SK-N-SH (cell line): ENCODE measurements at regions not wholly inside any gene's neighbourhood (a gene's known extent, or its start where the extent isn't known, plus 50 kb on each side); places are given as distances from the start of the nearest gene placed in this dataset.

Experiments used
- CTCF ChIA-PET: fragments of 300-600, 350-600 bp; formaldehyde crosslinking; extraction: SDS; loops from one replicate; lab custom pipeline; 2021; lab: Yijun Ruan, JAX
- POLR2A ChIA-PET: fragments of 350-600 bp; sonication (Branson Sonifier 250); formaldehyde crosslinking; extraction: SDS; loops from one replicate; lab custom pipeline; 2020; ENCODE audit warnings: antibody characterized with exemption, inconsistent platforms; lab: Yijun Ruan, JAX
- DNase-seq: peaks from one replicate; pipeline ENCODE4 v3.0.0; 2012
- H2AFZ ChIP-seq: fragments of 200-600 bp; sonication (generic); 2 replicates; pipeline ENCODE4 v1.8.1; 2016; ENCODE audit warnings: antibody characterized with exemption, mild to moderate bottlenecking, low read depth
- H3F3A ChIP-seq: fragments of 200-600 bp; sonication (generic); replicated peaks from 2 replicates; pipeline ENCODE3; 2016; ENCODE audit warnings: antibody characterized with exemption, mild to moderate bottlenecking; ENCODE audit not compliant: insufficient read depth
- H3K27ac ChIP-seq, 2 experiments: fragments of 200-500 bp in 1 of 2; fragments of 200-600 bp in 1 of 2; sonication (Bioruptor generic) in 1 of 2; sonication (generic), shearing (Covaris generic) in 1 of 2; 2 replicates each; pipeline versions ENCODE4 v1.5.1 to v1.6.1; 2014 to 2016; ENCODE audit warnings: low read depth in 2 of 2, inconsistent platforms in 1 of 2, low read length in 1 of 2, mild to moderate bottlenecking in 1 of 2, mixed read lengths in 1 of 2
- H3K27me3 ChIP-seq: fragments of 200-600 bp; sonication (generic), shearing (Covaris generic); 2 replicates; pipeline ENCODE4 v1.6.1; 2016; ENCODE audit warnings: mixed run types; ENCODE audit not compliant: insufficient read depth
- H3K36me3 ChIP-seq, 2 experiments: fragments of 200-500 bp in 1 of 2; fragments of 200-600 bp in 1 of 2; sonication (Bioruptor generic) in 1 of 2; sonication (generic) in 1 of 2; replicated peaks in 1 of 2; 2 replicates each; pipeline versions ENCODE3 to v1.5.1; 2014 to 2016; ENCODE audit warnings: low read length in 1 of 2, mild to moderate bottlenecking in 1 of 2; ENCODE audit not compliant: insufficient read depth in 2 of 2, control insufficient read depth in 1 of 2
- H3K4me1 ChIP-seq, 2 experiments: fragments of 200-500 bp in 1 of 2; fragments of 200-600 bp in 1 of 2; sonication (Bioruptor generic) in 1 of 2; sonication (generic), shearing (Covaris generic) in 1 of 2; 2 replicates each; pipeline versions ENCODE4 v1.5.1 to v1.6.1; 2014 to 2016; ENCODE audit warnings: low read depth in 1 of 2, low read length in 1 of 2, mixed run types in 1 of 2; ENCODE audit not compliant: insufficient read depth in 2 of 2, control insufficient read depth in 1 of 2
- H3K4me2 ChIP-seq: fragments of 200-600 bp; sonication (generic), shearing (Covaris generic); 2 replicates; pipeline ENCODE4 v1.6.1; 2017; ENCODE audit warnings: mixed run types
- H3K4me3 ChIP-seq, 2 experiments: fragments of 200-500 bp in 1 of 2; fragments of 200-600 bp in 1 of 2; sonication (Bioruptor generic) in 1 of 2; sonication (generic), shearing (Covaris generic) in 1 of 2; 2 replicates each; pipeline versions ENCODE4 v1.5.1 to v1.8.1; 2014 to 2016; ENCODE audit warnings: low read depth in 2 of 2, inconsistent platforms in 1 of 2, low read length in 1 of 2, mild to moderate bottlenecking in 1 of 2, mixed read lengths in 1 of 2, moderate library complexity in 1 of 2
- H3K79me2 ChIP-seq: fragments of 200-600 bp; sonication (generic); 2 replicates; pipeline ENCODE4 v1.8.1; 2017; ENCODE audit warnings: mild to moderate bottlenecking; ENCODE audit not compliant: insufficient read depth
- H3K9ac ChIP-seq: fragments of 200-600 bp; sonication (generic); 2 replicates; pipeline ENCODE4 v1.6.1; 2017; ENCODE audit warnings: mixed run types
- H3K9me2 ChIP-seq: fragments of 200-600 bp; sonication (generic); 2 replicates; pipeline ENCODE4 v1.6.1; 2017; ENCODE audit warnings: mixed run types
- H3K9me3 ChIP-seq: fragments of 200-600 bp; sonication (generic); 2 replicates; pipeline ENCODE4 v1.6.1; 2017; ENCODE audit warnings: mixed run types, mild to moderate bottlenecking, moderate library complexity
- H4K20me1 ChIP-seq: fragments of 200-600 bp; sonication (generic); 2 replicates; pipeline ENCODE4 v1.6.1; 2017; ENCODE audit warnings: mild to moderate bottlenecking, mixed run types; ENCODE audit not compliant: insufficient read depth
- FOSL2 ChIP-seq: IDR thresholded peaks from 2 replicates; pipeline ENCODE4 v1.4.0; 2012; ENCODE audit warnings: low read depth, mild to moderate bottlenecking, moderate library complexity, borderline replicate concordance
- FOXJ3 ChIP-seq: sonication (generic); formaldehyde crosslinking; IDR thresholded peaks from 2 replicates; pipeline ENCODE4 v1.5.1; 2020; ENCODE audit warnings: mild to moderate bottlenecking, missing genetic modification reagents
- FOXM1 ChIP-seq: IDR thresholded peaks from 2 replicates; pipeline ENCODE4 v1.4.0; 2012; ENCODE audit warnings: low read depth, mild to moderate bottlenecking
- GATA2 ChIP-seq: sonication (generic); formaldehyde crosslinking; IDR thresholded peaks from 2 replicates; pipeline ENCODE4 v1.5.0; 2020; ENCODE audit warnings: mild to moderate bottlenecking, missing genetic modification reagents
- MEF2A ChIP-seq: IDR thresholded peaks from 2 replicates; pipeline ENCODE4 v1.4.0; 2012; ENCODE audit warnings: low read depth, borderline replicate concordance
- NFIC ChIP-seq: IDR thresholded peaks from 2 replicates; pipeline ENCODE4 v1.4.0; 2012; ENCODE audit warnings: borderline replicate concordance
- NRF1 ChIP-seq: IDR thresholded peaks from 2 replicates; pipeline ENCODE4 v1.6.1; 2012; ENCODE audit warnings: low read depth, mild to moderate bottlenecking, low read length
- POLR2AphosphoS5 ChIP-seq: IDR thresholded peaks from 2 replicates; pipeline ENCODE4 v1.6.1; 2012; ENCODE audit warnings: low read depth, low read length
- RAD21 ChIP-seq: IDR thresholded peaks from 2 replicates; pipeline ENCODE4 v1.6.1; 2012; ENCODE audit warnings: mild to moderate bottlenecking, low read length
- RXRA ChIP-seq: IDR thresholded peaks from 2 replicates; pipeline ENCODE4 v1.4.0; 2012; ENCODE audit warnings: low read depth, mild to moderate bottlenecking, borderline replicate concordance
- SIN3A ChIP-seq: IDR thresholded peaks from 2 replicates; pipeline ENCODE4 v1.6.1; 2012; ENCODE audit warnings: low read depth, mild to moderate bottlenecking, low read length, moderate library complexity, borderline replicate concordance
- WGBS: methylation state at CpG from one replicate; pipeline ENCODE4 v1.1.6; 2017; ENCODE audit warnings: low lambda C conversion rate; 5-methylcytosine and 5-hydroxymethylcytosine counted together
- TF ChIP-seq, protein P1 (sequence below): IDR thresholded peaks from 2 replicates; pipeline ENCODE4 v1.4.0; 2012; ENCODE audit warnings: low read depth
- TF ChIP-seq, protein P2 (sequence below): IDR thresholded peaks from 2 replicates; pipeline ENCODE4 v1.4.0; 2012; ENCODE audit warnings: low read depth, borderline replicate concordance
- TF ChIP-seq, protein P3 (sequence below): fragments of 200-600 bp; sonication (generic); IDR thresholded peaks from 2 replicates; pipeline ENCODE4 v1.6.1; 2017; ENCODE audit warnings: antibody characterized with exemption, mild to moderate bottlenecking, moderate library complexity
- TF ChIP-seq, protein P4 (sequence below): fragments of 150-350 bp; IDR thresholded peaks from 2 replicates; pipeline ENCODE4 v1.6.1; 2016; ENCODE audit warnings: mild to moderate bottlenecking, low read depth, low read length
- TF ChIP-seq, protein P5 (sequence below): IDR thresholded peaks from 2 replicates; pipeline ENCODE4 v1.6.1; 2012; ENCODE audit warnings: mild to moderate bottlenecking, low read depth, low read length, moderate library complexity

DNA sequence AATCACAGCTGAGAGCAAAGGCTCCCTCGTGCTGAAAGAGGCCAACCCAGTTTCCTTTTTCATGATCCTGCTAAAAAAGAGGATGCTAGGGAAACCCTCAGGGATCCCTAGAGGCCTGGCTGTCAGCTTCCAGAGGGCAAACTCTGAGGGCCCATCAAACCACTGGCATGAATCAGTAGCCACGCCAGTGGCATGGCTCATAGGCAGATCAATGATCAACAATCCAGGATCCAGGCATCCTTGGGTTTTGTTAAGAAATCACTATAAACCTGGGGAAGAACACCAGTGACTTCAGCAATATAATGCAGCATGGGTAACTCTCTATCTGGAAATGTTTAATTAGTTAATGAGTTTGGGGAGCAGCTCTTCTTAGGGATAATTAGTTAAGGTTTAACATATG is 286.5 kb downstream of the C1D start:
- no peaks in the 10 kb centered on the region for H4K20me1 ChIP-seq
- H3K4me1 ChIP-seq: peaks cover 0 to 14% of the 10 kb centered on the region in 2 experiments; a peak in 3 of 4 replicates
- no peaks in the 10 kb centered on the region for H3K36me3 ChIP-seq
- no peaks in the 10 kb centered on the region for H3K9me2 ChIP-seq
- no peaks in the 10 kb centered on the region for H3K9me3 ChIP-seq
- H3K27me3 ChIP-seq: no peaks in the 10 kb centered on the region
- no peak overlapping the region for H2AFZ ChIP-seq
- no peak overlapping the region for H3K4me3 ChIP-seq
- peak overlapping the region in 1 of 2 experiments; percentile 79; a peak in 2 of 4 replicates for H3K27ac ChIP-seq
- no peak overlapping the region for H3K9ac ChIP-seq
- H3K4me2 ChIP-seq: no peak overlapping the region
- TF ChIP-seq, protein P1, sequence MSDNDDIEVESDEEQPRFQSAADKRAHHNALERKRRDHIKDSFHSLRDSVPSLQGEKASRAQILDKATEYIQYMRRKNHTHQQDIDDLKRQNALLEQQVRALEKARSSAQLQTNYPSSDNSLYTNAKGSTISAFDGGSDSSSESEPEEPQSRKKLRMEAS: no peak
- TF ChIP-seq, protein P2, sequence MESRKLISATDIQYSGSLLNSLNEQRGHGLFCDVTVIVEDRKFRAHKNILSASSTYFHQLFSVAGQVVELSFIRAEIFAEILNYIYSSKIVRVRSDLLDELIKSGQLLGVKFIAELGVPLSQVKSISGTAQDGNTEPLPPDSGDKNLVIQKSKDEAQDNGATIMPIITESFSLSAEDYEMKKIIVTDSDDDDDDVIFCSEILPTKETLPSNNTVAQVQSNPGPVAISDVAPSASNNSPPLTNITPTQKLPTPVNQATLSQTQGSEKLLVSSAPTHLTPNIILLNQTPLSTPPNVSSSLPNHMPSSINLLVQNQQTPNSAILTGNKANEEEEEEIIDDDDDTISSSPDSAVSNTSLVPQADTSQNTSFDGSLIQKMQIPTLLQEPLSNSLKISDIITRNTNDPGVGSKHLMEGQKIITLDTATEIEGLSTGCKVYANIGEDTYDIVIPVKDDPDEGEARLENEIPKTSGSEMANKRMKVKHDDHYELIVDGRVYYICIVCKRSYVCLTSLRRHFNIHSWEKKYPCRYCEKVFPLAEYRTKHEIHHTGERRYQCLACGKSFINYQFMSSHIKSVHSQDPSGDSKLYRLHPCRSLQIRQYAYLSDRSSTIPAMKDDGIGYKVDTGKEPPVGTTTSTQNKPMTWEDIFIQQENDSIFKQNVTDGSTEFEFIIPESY: no peak
- TF ChIP-seq NRF1 (no peak), RXRA (no peak), POLR2AphosphoS5 (no peak), SIN3A (no peak), FOXJ3 (no peak)
- TF ChIP-seq, protein P3, sequence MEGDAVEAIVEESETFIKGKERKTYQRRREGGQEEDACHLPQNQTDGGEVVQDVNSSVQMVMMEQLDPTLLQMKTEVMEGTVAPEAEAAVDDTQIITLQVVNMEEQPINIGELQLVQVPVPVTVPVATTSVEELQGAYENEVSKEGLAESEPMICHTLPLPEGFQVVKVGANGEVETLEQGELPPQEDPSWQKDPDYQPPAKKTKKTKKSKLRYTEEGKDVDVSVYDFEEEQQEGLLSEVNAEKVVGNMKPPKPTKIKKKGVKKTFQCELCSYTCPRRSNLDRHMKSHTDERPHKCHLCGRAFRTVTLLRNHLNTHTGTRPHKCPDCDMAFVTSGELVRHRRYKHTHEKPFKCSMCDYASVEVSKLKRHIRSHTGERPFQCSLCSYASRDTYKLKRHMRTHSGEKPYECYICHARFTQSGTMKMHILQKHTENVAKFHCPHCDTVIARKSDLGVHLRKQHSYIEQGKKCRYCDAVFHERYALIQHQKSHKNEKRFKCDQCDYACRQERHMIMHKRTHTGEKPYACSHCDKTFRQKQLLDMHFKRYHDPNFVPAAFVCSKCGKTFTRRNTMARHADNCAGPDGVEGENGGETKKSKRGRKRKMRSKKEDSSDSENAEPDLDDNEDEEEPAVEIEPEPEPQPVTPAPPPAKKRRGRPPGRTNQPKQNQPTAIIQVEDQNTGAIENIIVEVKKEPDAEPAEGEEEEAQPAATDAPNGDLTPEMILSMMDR: no peak
- TF ChIP-seq, protein P4, sequence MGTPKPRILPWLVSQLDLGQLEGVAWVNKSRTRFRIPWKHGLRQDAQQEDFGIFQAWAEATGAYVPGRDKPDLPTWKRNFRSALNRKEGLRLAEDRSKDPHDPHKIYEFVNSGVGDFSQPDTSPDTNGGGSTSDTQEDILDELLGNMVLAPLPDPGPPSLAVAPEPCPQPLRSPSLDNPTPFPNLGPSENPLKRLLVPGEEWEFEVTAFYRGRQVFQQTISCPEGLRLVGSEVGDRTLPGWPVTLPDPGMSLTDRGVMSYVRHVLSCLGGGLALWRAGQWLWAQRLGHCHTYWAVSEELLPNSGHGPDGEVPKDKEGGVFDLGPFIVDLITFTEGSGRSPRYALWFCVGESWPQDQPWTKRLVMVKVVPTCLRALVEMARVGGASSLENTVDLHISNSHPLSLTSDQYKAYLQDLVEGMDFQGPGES: no peak
- no peak for DNase-seq
- POLR2A ChIA-PET: no interaction called here
- peaks cover 4% of the 10 kb centered on the region for H3F3A ChIP-seq
- WGBS: 56% methylated on average over 2 of the region's 2 CpGs
- H3K79me2 ChIP-seq: no peaks in the 10 kb centered on the region; the same call in 1 of the 2 replicates
- CTCF ChIA-PET: interaction anchor here (1.8 kb wide), 1 partner anchor 11 kb away, joined by 5 read pairs; no protein-coding TSS in a partner anchor

DNA sequence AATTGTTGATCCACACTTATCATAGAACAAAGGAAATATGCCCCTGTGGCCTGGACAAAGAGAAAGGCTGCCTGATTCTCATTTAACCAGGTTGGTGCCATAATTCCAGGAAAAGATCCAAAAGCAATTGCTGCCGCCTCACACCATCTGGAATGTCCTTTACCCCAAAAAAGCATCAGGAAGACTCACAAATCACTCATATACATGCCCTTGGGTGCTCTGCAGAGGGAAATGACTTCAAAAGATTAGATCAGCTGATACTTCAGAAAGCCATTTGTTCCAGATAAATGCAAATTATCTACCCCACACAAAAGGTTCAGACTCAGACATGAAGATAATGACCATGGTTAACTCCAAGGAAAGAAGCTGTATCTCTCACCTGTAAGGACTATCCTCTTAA is 285.8 kb downstream of the C1D start:
- no peak overlapping the region for H2AFZ ChIP-seq
- peaks cover 1 to 14% of the 10 kb centered on the region in 2 experiments; a peak in 3 of 4 replicates for H3K4me1 ChIP-seq
- no peaks in the 10 kb centered on the region; the same call in 1 of the 2 replicates for H3K79me2 ChIP-seq
- no peaks in the 10 kb centered on the region for H3K36me3 ChIP-seq
- no peaks in the 10 kb centered on the region for H3K27me3 ChIP-seq
- DNase-seq: peak; percentile 11
- CTCF ChIA-PET: interaction anchor here (1.0 to 1.8 kb wide), 3 partner anchors 12 to 127 kb away, joined by 3 to 5 read pairs (median 5); no protein-coding TSS in a partner anchor
- no peak overlapping the region for H3K9ac ChIP-seq
- no peak overlapping the region for H3K4me2 ChIP-seq
- no peaks in the 10 kb centered on the region for H3K9me2 ChIP-seq
- no peaks in the 10 kb centered on the region for H3K9me3 ChIP-seq
- WGBS: 80% methylated on average over 1 of the region's 1 CpG
- H3K4me3 ChIP-seq: no peak overlapping the region
- peaks cover 4% of the 10 kb centered on the region for H3F3A ChIP-seq
- peak overlapping the region in 1 of 2 experiments; percentile 79; a peak in 2 of 4 replicates for H3K27ac ChIP-seq
- H4K20me1 ChIP-seq: no peaks in the 10 kb centered on the region
- POLR2A ChIA-PET: interaction anchor here (1.1 kb wide), 1 partner anchor 21 kb away, joined by 4 read pairs; no protein-coding TSS in a partner anchor
- TF ChIP-seq FOXM1 (no peak), NFIC (no peak), MEF2A (no peak), FOXJ3 (0 out of 2 replicates have a peak, but pooled peaks have one; percentile 32), FOSL2 (no peak), GATA2 (CRISPR knock-in tag) (peak; percentile 71), SIN3A (no peak), RAD21 (peak; percentile 30; the same call in 1 of the 2 replicates)
- TF ChIP-seq, protein P5, sequence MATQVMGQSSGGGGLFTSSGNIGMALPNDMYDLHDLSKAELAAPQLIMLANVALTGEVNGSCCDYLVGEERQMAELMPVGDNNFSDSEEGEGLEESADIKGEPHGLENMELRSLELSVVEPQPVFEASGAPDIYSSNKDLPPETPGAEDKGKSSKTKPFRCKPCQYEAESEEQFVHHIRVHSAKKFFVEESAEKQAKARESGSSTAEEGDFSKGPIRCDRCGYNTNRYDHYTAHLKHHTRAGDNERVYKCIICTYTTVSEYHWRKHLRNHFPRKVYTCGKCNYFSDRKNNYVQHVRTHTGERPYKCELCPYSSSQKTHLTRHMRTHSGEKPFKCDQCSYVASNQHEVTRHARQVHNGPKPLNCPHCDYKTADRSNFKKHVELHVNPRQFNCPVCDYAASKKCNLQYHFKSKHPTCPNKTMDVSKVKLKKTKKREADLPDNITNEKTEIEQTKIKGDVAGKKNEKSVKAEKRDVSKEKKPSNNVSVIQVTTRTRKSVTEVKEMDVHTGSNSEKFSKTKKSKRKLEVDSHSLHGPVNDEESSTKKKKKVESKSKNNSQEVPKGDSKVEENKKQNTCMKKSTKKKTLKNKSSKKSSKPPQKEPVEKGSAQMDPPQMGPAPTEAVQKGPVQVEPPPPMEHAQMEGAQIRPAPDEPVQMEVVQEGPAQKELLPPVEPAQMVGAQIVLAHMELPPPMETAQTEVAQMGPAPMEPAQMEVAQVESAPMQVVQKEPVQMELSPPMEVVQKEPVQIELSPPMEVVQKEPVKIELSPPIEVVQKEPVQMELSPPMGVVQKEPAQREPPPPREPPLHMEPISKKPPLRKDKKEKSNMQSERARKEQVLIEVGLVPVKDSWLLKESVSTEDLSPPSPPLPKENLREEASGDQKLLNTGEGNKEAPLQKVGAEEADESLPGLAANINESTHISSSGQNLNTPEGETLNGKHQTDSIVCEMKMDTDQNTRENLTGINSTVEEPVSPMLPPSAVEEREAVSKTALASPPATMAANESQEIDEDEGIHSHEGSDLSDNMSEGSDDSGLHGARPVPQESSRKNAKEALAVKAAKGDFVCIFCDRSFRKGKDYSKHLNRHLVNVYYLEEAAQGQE: no peak
- TF ChIP-seq, protein P4: no peak
